KMS-11 (cell line): ENCODE measurements at regions not wholly inside any gene's neighbourhood (a gene's known extent, or its start where the extent isn't known, plus 50 kb on each side); places are given as distances from the start of the nearest gene placed in this dataset.

ENCODE experiments used
- H2AFZ ChIP-seq: fragments of 200-600 bp; sonication (generic); 2 replicates; pipeline ENCODE4 v1.6.1; 2016; ENCODE audit warnings: antibody characterized with exemption, mixed run types, low read depth
- H3K27ac ChIP-seq: fragments of 200-600 bp; sonication (generic); 2 replicates; pipeline ENCODE4 v1.6.1; 2016; ENCODE audit warnings: mild to moderate bottlenecking, mixed run types
- H3K27me3 ChIP-seq: fragments of 200-600 bp; sonication (generic); 2 replicates; pipeline ENCODE4 v1.6.1; 2017; ENCODE audit warnings: mild to moderate bottlenecking, low read depth, mixed run types, moderate library complexity; ENCODE audit not compliant: insufficient read depth
- H3K36me3 ChIP-seq: fragments of 200-600 bp; sonication (generic); 2 replicates; pipeline ENCODE4 v1.6.1; 2017; ENCODE audit warnings: mild to moderate bottlenecking, mixed run types; ENCODE audit not compliant: insufficient read depth
- H3K4me1 ChIP-seq: fragments of 200-600 bp; sonication (generic); 2 replicates; pipeline ENCODE4 v1.6.1; 2016; ENCODE audit warnings: mild to moderate bottlenecking, low read depth, mixed run types; ENCODE audit not compliant: poor library complexity, severe bottlenecking
- H3K4me2 ChIP-seq: fragments of 200-600 bp; sonication (generic); 2 replicates; pipeline ENCODE4 v1.7.0; 2016; ENCODE audit warnings: mild to moderate bottlenecking, mixed run types
- H3K4me3 ChIP-seq: fragments of 200-600 bp; sonication (generic); IDR thresholded peaks from 2 replicates; pipeline ENCODE4 v1.6.1; 2017; ENCODE audit warnings: low read depth, low read length, mixed read lengths; ENCODE audit not compliant: insufficient read depth
- H3K79me2 ChIP-seq: fragments of 200-600 bp; sonication (generic); 2 replicates; pipeline ENCODE4 v1.6.1; 2016; ENCODE audit warnings: low read depth, mixed run types; ENCODE audit not compliant: insufficient read depth
- H3K9ac ChIP-seq: fragments of 200-600 bp; sonication (generic); 2 replicates; pipeline ENCODE4 v1.6.1; 2016; ENCODE audit warnings: mild to moderate bottlenecking, mixed run types
- H4K20me1 ChIP-seq: fragments of 200-600 bp; sonication (generic); 2 replicates; pipeline ENCODE4 v1.6.1; 2016; ENCODE audit warnings: mild to moderate bottlenecking, mixed run types; ENCODE audit not compliant: insufficient read depth
- CTCF ChIP-seq: fragments of 200-600 bp; sonication (generic); conservative IDR thresholded peaks from 2 replicates; pipeline ENCODE4 v1.6.1; 2017; ENCODE audit warnings: low read depth, mild to moderate bottlenecking, antibody characterized with exemption, low read length, moderate library complexity, mixed read lengths

- Histone ChIP-seq H3K4me2 (no peak overlapping the region), H3K4me3 (no peak overlapping the region), H3K79me2 (no peaks in the 10 kb centered on the region), H2AFZ (no peak overlapping the region), H3K27ac (no peak overlapping the region), H3K27me3 (no peaks in the 10 kb centered on the region), H4K20me1 (no peaks in the 10 kb centered on the region), H3K4me1 (no peaks in the 10 kb centered on the region), H3K9ac (no peak overlapping the region), H3K36me3 (no peaks in the 10 kb centered on the region)
- TF ChIP-seq CTCF: no peak
Measured at GRCh38 chr7:82616059-82616728, 172.6 kb upstream of the CACNA2D1 start.

GRCh38 chr7:82615527-82615926 is 171.9 kb upstream of the CACNA2D1 start:
- TF ChIP-seq CTCF: no peak
- no peaks in the 10 kb centered on the region for H4K20me1 ChIP-seq
- H2AFZ ChIP-seq: no peak overlapping the region
- H3K79me2 ChIP-seq: no peaks in the 10 kb centered on the region
- H3K36me3 ChIP-seq: no peaks in the 10 kb centered on the region
- H3K4me2 ChIP-seq: no peak overlapping the region
- no peak overlapping the region for H3K27ac ChIP-seq
- H3K4me1 ChIP-seq: no peaks in the 10 kb centered on the region
- H3K4me3 ChIP-seq: no peak overlapping the region
- no peaks in the 10 kb centered on the region for H3K27me3 ChIP-seq
- H3K9ac ChIP-seq: no peak overlapping the region

- no peak for TF ChIP-seq CTCF
- Histone ChIP-seq H4K20me1 (no peaks in the 10 kb centered on the region), H3K27me3 (no peaks in the 10 kb centered on the region)
Measured at GRCh38 chr7:82609746-82610145, 166.2 kb upstream of the CACNA2D1 start.

GRCh38 chr7:82605247-82605864 is 161.8 kb upstream of the CACNA2D1 start:
- peak; percentile 93 for TF ChIP-seq CTCF
- Histone ChIP-seq H3K79me2 (no peaks in the 10 kb centered on the region), H4K20me1 (no peaks in the 10 kb centered on the region), H3K9ac (no peak overlapping the region), H2AFZ (no peak overlapping the region), H3K4me3 (no peak overlapping the region), H3K4me1 (no peaks in the 10 kb centered on the region), H3K27me3 (no peaks in the 10 kb centered on the region), H3K4me2 (no peak overlapping the region), H3K27ac (no peak overlapping the region), H3K36me3 (no peaks in the 10 kb centered on the region)

More at GRCh38 chr7:82609746-82610145, 166.2 kb upstream of the CACNA2D1 start:
- Histone ChIP-seq H2AFZ (no peak overlapping the region), H3K36me3 (no peaks in the 10 kb centered on the region), H3K79me2 (no peaks in the 10 kb centered on the region), H3K4me1 (no peaks in the 10 kb centered on the region), H3K4me2 (no peak overlapping the region), H3K27ac (no peak overlapping the region), H3K9ac (no peak overlapping the region), H3K4me3 (no peak overlapping the region)
